ENCODE measurements at regions not wholly inside any gene's neighbourhood (a gene's known extent, or its start where the extent isn't known, plus 50 kb on each side); places are given as distances from the start of the nearest gene placed in this dataset.

- no peak for TF ChIP-seq CTCF (conservative IDR thresholded peaks at IDR 0.05; ENCODE audit: low read depth, low read length)
- TF ChIP-seq EZH2 (IDR thresholded peaks at IDR 0.05; ENCODE audit: borderline replicate concordance, low read depth, low read length, poor library complexity, severe bottlenecking): no peak
Observed at GRCh38 chr14:30322819-30323218, 236.1 kb upstream of the G2E3 start.
